GM18507 (cell line): ENCODE measurements at regions not wholly inside any gene's neighbourhood (a gene's known extent, or its start where the extent isn't known, plus 50 kb on each side); places are given as distances from the start of the nearest gene placed in this dataset.

Experiments
- DNase-seq: peaks from one replicate; pipeline ENCODE4 v3.0.0; 2011; ENCODE audit warnings: low read depth; ENCODE audit not compliant: insufficient read length; ENCODE audit errors: extremely low spot score
- FAIRE-seq: peaks from 2 replicates; lab custom pipeline; 2011; peaks lifted over from hg19 to GRCh38; lab: Jason Lieb, UNC

GRCh38 chr14:31961896-31962295 lies 115.2 kb upstream of the ARHGAP5 start:
- DNase-seq, result no peak
- FAIRE-seq, result no peak

GRCh38 chr14:31962920-31963319 lies 114.2 kb upstream of the ARHGAP5 start:
- DNase-seq (no peak), FAIRE-seq (no peak)

- DNase-seq, result no peak
- no peak for FAIRE-seq
Observed at GRCh38 chr14:31963587-31963986, 113.5 kb upstream of the ARHGAP5 start.

- DNase-seq, result no peak
- no peak for FAIRE-seq
Observed at GRCh38 chr14:31964490-31964889, 112.6 kb upstream of the ARHGAP5 start.

GRCh38 chr14:31965071-31965734 lies 111.9 kb upstream of the ARHGAP5 start:
- DNase-seq, result no peak
- FAIRE-seq, result no peak

- FAIRE-seq (no peak), DNase-seq (no peak)
Observed at GRCh38 chr14:31965735-31966598, 111.1 kb upstream of the ARHGAP5 start.

GRCh38 chr14:31966896-31967668 lies 110.0 kb upstream of the ARHGAP5 start:
- no peak for FAIRE-seq
- DNase-seq, result no peak

GRCh38 chr14:31967669-31967975 lies 109.5 kb upstream of the ARHGAP5 start:
- no peak for DNase-seq
- peak; percentile 36 for FAIRE-seq

GRCh38 chr14:31968107-31968810 lies 108.8 kb upstream of the ARHGAP5 start:
- DNase-seq (no peak), FAIRE-seq (peak; percentile 59)

- DNase-seq (no peak), FAIRE-seq (no peak)
Observed at GRCh38 chr14:31968956-31969698, 108.0 kb upstream of the ARHGAP5 start.

GRCh38 chr14:31969699-31970240 lies 107.3 kb upstream of the ARHGAP5 start:
- DNase-seq, result no peak
- FAIRE-seq, result no peak

GRCh38 chr14:31970744-31971143 lies 106.4 kb upstream of the ARHGAP5 start:
- DNase-seq, result no peak
- FAIRE-seq, result peak; percentile 33

GRCh38 chr14:31971612-31972011 lies 105.5 kb upstream of the ARHGAP5 start:
- DNase-seq (no peak), FAIRE-seq (no peak)

GRCh38 chr14:31977001-31977556 lies 100.0 kb upstream of the ARHGAP5 start:
- FAIRE-seq (no peak), DNase-seq (no peak)

GRCh38 chr14:31978423-31978822 lies 98.7 kb upstream of the ARHGAP5 start:
- FAIRE-seq (no peak), DNase-seq (no peak)

GRCh38 chr14:31982642-31983041 lies 94.5 kb upstream of the ARHGAP5 start:
- DNase-seq (no peak), FAIRE-seq (no peak)

GRCh38 chr14:31986405-31986804 lies 90.7 kb upstream of the ARHGAP5 start:
- no peak for FAIRE-seq

GRCh38 chr14:31987721-31988120 lies 89.4 kb upstream of the ARHGAP5 start:
- no peak for FAIRE-seq
- DNase-seq, result no peak

More at GRCh38 chr14:31986405-31986804, 90.7 kb upstream of the ARHGAP5 start:
- no peak for DNase-seq

GRCh38 chr14:31988244-31988643 lies 88.9 kb upstream of the ARHGAP5 start:
- DNase-seq (no peak), FAIRE-seq (no peak)
